ENCODE measurements at regions not wholly inside any gene's neighbourhood (a gene's known extent, or its start where the extent isn't known, plus 50 kb on each side); places are given as distances from the start of the nearest gene placed in this dataset.

DNA sequence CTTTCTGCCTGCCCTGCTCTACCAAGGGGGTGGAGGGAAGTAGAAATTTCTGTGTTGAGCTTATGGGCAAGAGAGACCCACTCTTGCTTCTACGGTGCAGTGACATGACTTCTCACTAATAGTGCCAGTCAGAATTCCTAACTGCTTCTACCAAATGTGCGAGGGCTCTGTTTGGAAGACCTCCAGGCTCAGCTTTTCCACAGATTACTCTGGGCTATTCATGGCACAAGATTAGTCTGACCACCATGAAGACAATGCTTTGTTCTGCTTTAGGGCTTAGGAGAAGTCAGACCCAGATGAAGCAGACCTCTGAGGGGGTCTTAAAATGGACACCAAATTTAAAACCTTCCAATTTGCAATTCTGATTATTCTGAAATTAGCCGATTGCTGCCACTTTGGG is 195.9 kb upstream of the TBC1D5 start:
- no peak for DNase-seq

DNA sequence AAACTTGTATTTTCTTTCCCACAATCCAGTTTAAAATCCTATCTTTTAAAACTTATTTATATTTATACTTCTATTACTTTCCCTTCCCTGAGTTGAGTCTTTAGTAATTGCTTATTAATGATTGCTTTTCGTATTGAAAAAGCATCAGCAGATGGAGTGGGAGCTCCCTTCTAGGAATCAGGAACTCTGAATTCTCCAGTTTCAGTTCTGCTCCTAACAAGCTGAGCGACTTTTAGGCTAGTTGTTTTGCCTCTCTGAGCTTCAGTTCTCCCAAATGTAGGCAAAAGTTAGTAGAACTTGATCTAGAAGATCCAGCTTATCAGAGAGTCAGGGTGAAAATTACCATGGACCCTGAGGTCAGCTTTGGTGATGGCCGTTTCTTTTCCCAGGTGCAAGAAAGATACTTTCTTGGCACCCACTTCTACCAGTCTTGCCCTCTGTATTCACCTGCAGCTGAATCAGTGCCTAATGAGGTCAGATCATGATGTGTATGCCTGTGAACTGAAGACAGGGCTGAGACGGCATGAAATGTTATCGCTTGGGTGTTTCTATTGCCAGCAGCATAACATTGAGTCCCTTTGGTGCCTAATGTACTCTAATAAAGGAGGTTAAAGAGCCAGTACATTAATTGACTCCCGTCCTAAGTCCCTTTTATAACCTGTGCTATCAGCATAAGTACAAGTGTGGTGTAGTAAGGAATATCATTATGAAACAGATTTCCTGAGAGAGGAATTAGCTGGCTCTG is 194.5 kb upstream of the TBC1D5 start:
- no peak for DNase-seq

DNA sequence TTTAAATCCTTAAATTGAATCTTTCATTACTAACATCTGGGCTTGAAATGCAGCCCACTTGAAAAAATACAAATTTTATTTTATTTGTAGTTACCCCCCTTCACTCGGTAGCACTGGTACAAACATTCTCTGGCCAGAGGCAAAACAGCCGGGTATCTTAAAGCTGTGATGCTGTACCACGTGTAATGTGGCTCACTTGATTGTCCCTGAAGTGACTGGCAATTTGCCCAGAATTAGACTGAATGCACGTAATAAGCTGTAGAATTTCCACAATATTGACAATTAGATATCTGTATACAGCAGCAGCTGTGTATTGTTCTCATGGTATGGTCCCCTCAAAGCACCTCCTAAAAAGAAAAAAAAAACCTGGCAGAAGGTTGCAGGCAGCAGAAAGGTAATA is 192.8 kb upstream of the TBC1D5 start:
- no peak for DNase-seq

DNA sequence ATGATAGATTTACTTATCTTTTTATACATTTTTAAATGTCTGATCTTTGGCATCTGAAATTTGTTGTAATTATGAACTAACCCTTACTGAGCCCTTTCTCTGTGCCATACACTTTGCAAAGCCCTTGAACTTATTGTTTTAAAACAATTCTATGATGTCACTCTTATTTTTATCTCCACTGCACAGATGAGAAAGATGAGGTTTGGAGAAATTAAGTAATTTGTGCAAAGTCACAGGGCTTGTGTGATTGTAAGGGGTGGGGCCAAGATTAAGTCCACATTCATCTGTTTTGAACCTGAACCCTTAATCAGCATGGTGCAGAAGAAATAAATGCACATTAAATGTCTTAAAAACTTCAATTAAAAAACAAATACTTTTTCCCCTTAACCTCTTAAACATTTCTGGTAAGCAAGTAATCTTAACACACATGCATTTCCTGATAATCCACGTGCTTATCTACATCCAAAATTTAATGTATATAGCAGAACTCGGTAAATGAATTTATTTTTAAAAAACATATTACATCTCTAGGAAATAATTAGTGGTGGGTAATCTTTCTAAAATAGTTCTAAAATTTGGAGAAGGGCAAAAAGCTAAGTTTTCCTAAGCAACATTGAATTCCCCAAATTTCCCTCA is 189.8 kb upstream of the TBC1D5 start:
- DNase-seq: no peak

DNA sequence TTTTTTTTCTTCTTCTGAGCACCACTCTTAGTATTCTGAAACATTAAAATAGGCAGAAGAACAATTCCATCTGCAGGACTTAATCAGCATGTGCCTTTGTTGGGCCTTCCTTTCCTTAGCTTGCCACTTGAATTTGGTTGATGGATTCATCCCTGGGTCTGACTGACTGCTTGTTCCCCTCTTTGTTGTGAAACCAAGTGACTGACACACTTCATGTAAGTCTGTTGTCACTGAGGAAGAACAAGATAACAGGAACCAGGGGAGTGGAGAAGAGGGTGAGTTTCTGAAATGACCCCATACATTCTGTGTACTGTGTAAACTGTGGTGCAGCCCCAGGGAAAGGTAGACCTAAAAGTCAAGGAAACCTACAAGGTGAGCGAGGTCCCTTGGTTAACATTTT is 188.7 kb upstream of the TBC1D5 start:
- DNase-seq: no peak

DNA sequence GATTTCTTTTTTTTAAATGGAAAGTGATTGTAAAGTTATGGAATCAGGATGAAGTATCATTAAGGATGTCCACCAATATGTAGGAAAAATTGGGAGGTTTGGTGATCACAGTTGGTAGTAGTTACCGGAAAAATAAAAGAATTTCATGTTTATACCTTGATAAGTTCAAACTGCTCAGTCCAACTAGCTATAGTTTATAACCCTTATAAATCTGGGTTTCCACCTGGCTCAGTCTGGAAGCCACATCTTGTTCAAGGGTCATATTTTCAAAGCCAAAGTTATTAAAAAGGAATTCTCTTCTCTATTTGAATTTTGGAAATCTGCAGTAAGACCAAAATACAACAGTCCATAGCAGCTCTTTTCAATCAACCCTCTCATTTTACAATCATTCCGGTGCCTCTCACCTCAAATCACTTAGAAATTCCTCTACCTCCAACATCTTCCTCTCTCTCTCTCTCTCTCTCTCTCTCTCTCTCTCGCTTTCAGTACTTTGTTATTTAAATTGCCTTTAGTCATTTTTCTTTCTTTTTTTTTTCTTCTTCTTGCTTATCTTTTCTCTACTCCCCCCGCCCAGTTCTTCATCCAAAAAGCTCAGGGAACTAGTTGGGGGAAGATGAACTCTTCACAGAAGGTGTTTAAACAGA is 186.2 kb upstream of the TBC1D5 start:
- DNase-seq: no peak

DNA sequence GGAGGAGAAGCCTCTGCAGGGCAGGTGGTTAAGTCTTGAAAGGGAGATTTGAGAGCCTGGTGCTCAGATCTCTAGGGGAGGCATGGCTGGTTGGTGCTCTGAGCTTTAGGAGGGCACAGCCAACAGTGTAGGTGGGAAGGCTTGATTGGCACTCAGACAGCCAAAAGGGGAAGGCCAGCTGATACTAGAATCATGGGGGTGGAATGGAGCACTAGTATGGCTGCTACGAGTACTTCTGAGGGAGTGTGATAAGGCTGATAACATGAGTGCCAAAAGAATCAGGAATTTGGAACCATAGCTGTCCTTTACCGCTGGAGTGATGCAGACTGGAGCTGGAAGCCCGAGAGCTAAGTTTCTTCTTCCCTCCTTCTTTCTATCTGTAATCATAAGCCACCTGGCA is 184.6 kb upstream of the TBC1D5 start:
- DNase-seq: no peak

DNA sequence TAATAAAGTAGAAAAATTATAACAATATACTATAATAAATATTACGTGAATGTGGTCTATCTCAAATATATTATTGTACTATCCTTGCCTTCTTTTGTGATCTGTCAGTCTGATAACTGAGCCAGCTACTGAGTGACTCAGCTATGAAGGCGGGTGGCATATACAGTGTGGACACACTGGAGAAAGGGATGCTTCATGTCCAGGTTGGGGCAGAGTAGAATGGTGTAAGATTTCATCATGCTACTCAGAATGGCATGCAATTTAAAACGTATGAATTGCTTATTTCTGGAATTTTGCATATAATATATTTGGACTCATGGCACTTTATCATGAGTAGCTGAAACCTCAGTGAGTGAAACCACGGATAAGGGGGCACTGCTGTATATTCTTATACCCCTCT is 172.9 kb upstream of the TBC1D5 start:
- no peak for DNase-seq

DNA sequence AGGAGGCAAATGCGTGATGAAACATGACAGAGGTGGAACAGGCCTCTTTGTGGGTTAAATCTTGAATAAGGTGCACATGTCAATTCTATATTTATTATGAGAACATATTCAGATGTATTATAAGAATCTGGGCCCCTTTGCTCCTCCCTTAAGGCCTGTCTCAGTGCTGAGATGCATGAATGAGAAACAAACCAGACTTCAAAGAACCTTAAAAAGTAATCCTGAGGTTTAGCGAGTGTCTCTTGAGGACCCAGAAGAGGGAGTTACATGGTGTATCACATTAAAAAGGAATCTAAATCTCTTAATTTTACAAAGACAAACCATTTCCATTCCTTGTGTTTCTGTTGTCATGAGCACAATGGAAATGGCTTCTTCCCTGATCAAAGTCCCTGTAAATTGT is 170.9 kb upstream of the TBC1D5 start:
- no peak for DNase-seq

DNA sequence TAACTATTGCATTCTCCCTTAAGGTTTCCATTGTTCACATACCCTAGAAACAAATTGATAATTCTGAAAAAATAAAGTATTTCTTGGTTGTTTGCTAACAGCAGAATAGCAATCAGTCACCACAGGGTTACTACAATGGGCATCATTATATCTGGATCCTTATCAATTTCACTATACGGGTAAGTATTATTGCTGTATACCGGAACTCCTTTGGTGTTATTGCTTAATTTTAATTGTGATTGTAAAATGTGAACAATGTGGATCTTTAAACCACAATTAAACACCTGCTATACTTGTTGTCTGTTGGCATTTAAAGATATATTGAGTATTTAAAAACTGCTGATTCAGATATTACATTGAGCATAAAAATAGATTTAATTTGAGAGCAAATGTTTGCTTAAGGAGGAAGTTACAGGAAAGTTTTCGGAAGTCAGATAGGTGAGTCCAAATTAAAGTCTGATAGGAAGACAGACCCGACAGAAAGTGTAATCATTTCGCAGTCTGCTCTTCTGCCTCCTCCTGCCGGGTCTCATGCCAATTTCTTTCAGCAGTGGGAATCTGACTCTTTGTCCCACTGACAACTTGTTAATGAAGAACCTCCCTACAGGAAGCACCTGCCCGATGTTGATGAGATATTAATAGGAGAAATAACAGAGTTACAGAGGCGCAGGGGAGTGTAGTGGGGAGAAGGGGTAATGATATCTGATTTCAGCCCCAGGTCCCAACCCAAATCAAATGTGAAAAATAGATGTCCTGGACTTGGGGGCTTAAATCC is 169.7 kb upstream of the TBC1D5 start:
- no peak for DNase-seq

DNA sequence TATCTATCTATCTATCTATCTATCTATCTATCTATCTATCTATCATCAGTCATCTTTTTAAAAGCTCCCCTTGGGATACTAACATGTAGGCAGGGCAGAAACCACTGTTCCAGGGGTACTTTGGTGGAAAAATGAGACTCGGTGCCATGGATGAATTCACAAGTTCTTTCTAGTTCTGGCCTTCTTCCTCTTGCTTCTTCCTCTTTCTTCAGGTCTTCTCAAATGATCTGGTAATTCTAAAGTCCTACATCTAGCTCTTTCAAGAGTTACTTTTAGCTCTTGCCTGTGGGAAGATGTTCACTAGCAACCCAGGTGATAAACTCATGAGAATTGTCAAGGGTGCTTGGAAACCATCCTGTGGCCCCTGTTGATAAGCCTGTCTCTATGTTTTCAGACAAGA is 168.5 kb upstream of the TBC1D5 start:
- DNase-seq: no peak

DNA sequence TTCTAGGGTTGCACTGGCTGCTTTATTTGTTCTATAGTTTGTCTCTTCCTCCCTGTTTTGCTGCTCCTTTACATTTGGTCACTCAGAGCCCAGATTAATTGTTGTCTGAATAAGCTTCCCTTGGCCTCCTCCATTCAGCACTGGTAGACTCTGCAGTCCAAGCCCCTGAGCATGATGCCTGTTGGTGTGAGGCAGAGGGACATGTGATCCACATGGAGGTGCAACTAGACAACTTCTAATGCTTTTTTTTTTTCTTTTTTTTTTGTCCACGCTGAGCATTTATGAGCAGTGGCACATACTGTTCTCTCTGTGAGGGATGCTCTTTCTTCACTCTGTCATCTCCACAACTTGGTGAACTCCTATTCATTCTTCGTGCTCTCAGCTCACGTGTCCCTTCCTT is 167.3 kb upstream of the TBC1D5 start:
- no peak for DNase-seq

DNA sequence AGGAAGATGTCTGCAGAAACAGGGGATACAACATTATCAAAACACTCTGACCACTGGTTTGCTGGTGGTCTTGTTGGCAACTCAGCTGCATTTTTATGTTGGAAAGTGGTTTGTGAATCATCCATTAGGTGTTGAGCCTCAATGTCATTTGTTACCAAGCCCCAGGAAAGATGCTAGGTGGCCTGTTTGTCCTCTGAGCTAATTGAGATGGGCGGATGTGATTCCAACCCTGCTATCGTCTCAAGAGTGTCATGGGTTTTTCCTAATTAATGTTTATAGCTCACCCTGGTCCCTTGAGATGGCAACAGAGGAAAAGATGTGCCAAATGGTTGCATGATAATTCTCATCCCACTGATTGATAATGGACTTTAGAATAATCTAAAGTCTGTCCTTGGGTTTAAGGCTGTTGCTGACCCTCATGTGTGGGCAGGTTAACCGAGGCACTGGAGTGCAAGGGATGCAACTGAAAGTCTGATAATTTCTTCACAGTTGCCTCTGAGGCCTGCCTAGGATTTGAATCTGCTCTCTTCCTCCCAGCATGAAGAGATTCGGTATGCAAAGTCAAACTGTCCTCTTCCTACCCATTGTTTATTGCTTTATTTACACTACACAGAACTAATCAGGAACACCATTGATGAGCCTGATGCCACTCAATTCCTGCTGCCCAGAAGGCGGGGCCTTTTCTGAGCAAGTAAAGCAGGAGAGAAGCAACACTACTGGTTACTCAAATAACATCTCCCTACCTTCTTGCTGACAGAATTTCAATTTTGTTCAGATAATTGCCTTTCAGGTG is 166.2 kb upstream of the TBC1D5 start:
- no peak for DNase-seq

DNA sequence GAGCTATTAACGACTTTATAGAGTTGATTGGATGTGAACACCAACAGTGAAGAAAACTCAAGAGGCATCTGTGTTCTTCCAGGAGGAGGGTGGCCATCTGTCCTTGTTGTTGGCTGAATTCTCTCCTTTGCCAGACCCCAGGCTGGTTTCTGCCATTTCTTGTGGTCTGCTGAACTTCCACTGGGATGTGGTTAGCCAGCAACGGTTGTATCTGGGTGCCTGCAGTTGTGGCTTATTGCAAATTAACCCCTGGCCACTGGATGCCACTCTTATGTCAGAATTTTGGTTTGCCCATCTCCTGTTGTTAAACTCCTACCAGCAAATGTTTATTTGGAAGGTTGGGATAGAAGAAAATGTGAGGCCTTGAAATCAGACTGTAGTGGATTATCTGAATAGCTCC is 163.6 kb upstream of the TBC1D5 start:
- no peak for DNase-seq

DNA sequence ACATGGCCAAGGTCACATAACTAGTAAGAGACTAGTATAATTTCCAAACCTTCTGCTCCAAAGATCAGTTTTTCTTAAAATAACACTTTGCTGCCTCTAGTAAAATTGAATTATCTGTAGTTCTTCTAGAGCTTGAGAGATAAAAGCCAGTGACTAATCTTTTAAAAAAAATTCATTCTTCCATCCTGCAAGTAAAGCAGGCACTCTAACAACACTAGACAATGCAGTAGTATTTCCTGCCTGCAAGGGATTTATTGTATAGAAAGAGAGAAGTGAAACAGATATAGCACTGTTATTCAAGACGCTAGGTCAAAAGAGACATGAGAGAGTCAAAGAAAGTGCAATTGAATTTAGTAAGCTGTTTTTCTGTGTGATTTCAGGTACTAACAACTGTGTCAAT is 159.5 kb upstream of the TBC1D5 start:
- no peak for DNase-seq

DNA sequence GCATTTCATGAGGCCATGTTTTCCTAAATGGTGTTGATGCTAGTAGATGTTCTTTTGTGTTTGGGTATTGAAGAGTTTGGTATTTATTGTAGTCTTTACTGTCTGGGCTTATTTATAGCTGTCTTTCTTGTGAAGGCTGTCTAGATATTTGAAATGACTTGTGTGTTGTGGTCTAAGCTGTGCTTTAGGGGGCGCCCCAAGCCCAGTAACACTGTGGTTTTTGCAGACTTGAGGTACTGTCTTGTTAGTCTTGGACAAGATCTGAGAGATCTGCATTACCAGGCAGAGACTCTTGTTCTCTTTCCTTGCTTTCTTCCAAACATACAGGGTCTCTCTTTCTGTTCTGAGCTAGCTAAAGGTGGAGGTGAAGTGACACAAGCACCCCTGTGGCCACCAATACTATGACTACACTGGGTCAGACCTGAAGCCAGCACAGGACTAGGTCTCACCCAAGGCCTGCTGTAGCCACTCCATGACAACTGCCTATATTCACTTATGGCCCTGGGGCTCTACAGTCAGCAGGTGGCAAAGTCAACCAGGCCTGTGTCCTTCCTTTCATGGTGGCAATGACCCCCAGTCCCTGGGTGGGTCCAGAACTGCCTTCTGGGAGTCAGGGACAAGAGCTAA is 152.1 kb upstream of the TBC1D5 start:
- DNase-seq: no peak

DNA sequence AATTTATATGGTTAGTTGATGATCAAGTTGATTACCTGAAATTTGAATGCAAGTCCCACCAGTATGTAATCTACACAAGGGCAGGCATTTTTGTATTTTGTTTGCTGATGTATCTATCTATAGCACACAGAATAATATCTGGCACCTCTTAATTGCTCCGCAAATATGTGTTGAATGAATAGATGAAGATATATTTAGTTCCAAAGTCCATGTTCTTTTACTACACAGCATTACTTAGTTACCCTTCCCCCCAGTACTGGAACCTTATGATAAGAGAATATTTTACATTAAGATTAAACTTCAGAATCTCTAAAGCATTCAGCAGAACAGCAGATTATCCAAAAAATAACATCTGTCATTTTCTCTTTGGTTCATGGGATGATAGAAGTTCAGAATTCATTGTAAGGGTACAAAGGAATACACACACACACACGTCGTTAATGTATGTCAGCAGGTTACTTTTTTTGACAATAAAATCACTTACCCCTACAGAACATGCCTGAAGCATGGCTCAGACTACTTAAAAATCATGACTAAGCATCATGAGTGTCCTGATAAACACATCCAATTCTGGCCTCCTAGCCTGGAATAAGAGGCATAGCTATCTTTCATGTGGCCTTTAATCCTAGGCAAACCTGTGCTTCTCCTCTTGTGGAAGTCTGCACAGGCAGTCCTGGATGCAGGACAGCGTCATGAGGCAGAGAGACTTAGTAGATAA is 148.9 kb upstream of the TBC1D5 start:
- DNase-seq: no peak

DNA sequence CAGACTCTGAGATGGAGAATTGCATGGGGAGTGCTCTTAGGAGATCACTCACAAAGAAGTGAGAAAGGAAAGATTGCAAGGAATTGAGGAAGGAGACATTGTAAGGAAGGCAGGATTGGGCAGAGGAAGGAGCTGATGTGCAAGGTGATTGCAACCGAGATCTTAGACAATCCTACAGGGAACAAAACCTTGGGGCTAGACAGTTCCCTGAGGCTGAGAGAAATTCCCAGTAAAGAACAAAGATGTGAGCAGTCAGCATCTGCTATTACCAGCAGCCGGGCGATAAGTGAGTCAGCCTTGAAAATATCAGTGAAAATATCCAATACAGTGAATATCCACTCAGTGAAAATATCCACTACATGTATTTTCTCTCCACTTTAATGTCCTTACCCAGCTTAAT is 143.6 kb upstream of the TBC1D5 start:
- no peak for DNase-seq

DNA sequence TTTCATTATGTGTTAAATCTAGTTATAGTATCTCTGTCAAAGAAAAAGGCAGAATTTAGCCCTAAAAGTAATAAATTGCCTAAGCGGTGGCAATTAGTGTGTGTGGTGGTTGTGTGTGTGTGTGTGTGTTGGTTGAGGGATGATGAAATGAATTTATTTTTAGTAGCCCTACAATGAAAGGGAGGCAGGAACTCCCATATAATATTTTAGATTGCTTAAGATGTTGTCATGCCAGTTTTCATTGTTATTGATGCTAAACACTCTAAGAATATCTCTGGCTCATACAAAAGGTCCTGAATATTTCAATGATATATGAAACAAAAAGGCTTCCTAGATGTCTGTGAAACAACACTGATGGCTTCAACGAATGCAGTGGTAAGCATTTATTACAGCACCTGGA is 140.6 kb upstream of the TBC1D5 start:
- no peak for DNase-seq

DNA sequence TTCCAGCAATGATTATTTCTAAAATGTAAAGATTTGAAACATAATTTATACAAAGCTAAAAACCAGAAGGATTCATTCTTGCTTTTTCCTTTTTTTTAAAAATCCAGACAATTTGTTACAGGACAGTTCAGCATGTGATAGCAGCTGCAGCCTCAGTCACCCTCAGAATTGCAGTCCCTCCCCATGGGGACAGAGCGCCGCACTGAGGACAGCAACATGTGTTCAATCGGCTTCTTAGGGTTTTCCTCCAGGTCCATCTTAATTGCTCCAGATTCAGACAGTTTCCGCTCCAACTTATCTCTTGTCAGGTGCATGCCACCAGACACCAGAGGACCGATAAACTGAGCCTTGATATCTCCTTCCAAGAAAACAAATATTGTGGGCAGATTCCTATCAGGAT is 134.9 kb upstream of the TBC1D5 start:
- no peak for DNase-seq

DNA sequence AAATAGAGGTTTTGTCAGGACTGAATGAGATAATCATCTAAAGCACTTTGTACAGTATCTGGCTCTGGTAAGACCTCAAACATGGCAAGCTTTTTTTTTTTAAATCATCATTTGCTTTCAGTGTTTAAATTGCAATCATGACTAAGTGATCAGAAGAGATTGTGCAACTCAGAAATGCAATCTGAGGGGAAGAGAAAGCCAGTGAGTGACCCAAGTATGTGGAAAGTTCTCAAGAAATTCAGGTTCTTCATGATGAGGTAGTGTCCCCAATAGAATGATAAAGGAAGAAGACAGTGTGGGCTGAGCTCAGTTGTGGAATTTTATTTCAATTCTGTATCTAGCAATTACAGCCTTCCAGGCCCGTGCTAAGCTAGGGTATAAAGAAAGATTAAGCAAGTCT is 132.2 kb upstream of the TBC1D5 start:
- DNase-seq: no peak

DNA sequence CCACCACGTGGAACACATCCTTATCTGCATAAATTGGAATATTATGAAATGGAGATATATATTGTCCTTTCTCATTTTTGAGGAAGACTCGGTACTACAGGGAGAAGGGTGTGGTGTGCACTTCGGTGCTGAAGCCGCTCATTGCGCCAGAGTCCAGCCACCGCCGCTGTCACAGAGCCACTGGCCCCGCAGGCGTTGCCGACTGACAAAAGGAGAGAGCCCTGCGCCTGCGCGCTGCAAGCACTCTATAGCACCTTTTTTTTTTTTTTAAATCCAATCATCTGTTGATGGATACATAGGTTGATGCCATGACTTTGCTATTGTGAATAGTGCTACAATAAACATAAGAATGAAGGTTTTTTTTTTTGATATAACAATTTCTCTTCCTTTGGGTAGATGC is 130.0 kb upstream of the TBC1D5 start:
- DNase-seq: no peak
